ENCODE measurements at regions not wholly inside any gene's neighbourhood (a gene's known extent, or its start where the extent isn't known, plus 50 kb on each side); places are given as distances from the start of the nearest gene placed in this dataset.

DNA sequence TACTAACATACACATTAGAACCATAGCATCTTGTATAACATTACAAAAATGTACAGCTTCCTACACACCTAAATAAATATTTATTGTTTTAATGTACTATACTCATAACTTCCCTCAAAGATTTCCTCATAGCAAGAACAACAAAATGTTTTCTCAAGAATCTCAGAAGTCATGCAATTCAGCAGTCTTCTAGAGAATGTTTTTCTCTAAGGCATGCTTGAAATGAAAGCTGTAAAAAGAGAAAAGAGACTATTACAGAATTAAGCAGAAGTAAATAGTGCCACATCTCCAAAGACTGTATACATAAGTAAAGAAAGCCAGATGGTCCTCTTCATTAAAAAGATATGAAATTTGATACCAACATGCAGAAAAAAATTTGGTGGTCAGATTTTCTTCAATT is 672.2 kb downstream of the EPM2A start:
- Histone ChIP-seq H3K9ac (ENCODE audit: low read length) (no peak overlapping the region), H3K27me3 (ENCODE audit: low read length) (no peaks in the 10 kb centered on the region), H3K4me3 (ENCODE audit: low read length) (no peak overlapping the region), H3K4me1 (ENCODE audit: low read length) (no peaks in the 10 kb centered on the region), H3K9me3 (ENCODE audit: low read length) (no peaks in the 10 kb centered on the region), H2AFZ (ENCODE audit: low read length) (no peak overlapping the region), H3K27ac (ENCODE audit: low read length) (no peak overlapping the region), H4K20me1 (ENCODE audit: insufficient read depth, low read depth, low read length) (no peaks in the 10 kb centered on the region), H3K9me2 (replicated peaks; ENCODE audit: insufficient read depth, low read length) (no peaks in the 10 kb centered on the region), H3K4me2 (ENCODE audit: low read depth, low read length, poor library complexity, severe bottlenecking) (no peak overlapping the region), H3K79me2 (ENCODE audit: low read length) (no peaks in the 10 kb centered on the region), H3K36me3 (ENCODE audit: insufficient read depth, low read length) (no peaks in the 10 kb centered on the region)
- DNase-seq, result no peak

DNA sequence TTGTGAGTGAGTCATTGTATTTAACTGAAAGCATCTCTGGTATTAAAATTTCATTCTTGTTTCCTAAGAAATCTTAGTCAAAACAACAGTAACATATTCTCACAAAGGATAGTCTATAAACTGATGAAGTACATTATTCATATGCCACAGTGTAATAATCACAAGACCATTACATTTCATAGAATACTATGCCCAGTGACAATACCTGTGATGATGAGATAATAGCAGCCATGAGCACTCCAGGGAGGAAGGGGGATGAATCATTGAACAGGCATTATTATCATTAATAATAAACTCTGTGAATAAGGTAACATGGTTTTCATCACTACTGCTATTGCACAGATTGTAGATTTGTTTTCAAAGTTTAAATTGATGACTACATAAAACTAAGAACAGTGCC is 667.9 kb downstream of the EPM2A start:
- no peak overlapping the region for H3K4me2 ChIP-seq (ENCODE audit: low read depth, low read length, poor library complexity, severe bottlenecking)

GRCh38 chr6:145068577-145068976 is 666.7 kb downstream of the EPM2A start:
- no peak overlapping the region for H3K4me3 ChIP-seq (ENCODE audit: low read length)
- no peak overlapping the region for H2AFZ ChIP-seq (ENCODE audit: low read length)
- no peak overlapping the region for H3K27ac ChIP-seq (ENCODE audit: low read length)
- no peak overlapping the region for H3K9ac ChIP-seq (ENCODE audit: low read length)
- H3K4me2 ChIP-seq (ENCODE audit: low read depth, low read length, poor library complexity, severe bottlenecking), result no peak overlapping the region
- no peak for DNase-seq
- no peaks in the 10 kb centered on the region for H4K20me1 ChIP-seq (ENCODE audit: insufficient read depth, low read depth, low read length)
- no peaks in the 10 kb centered on the region for H3K9me2 ChIP-seq (replicated peaks; ENCODE audit: insufficient read depth, low read length)
- no peaks in the 10 kb centered on the region for H3K36me3 ChIP-seq (ENCODE audit: insufficient read depth, low read length)
- H3K27me3 ChIP-seq (ENCODE audit: low read length), result no peaks in the 10 kb centered on the region
- no peaks in the 10 kb centered on the region for H3K9me3 ChIP-seq (ENCODE audit: low read length)
- no peaks in the 10 kb centered on the region for H3K4me1 ChIP-seq (ENCODE audit: low read length)
- no peaks in the 10 kb centered on the region for H3K79me2 ChIP-seq (ENCODE audit: low read length)

More for the DNA sequence above, 667.9 kb downstream of the EPM2A start:
- Histone ChIP-seq H2AFZ (ENCODE audit: low read length) (no peak overlapping the region), H3K9me2 (replicated peaks; ENCODE audit: insufficient read depth, low read length) (no peaks in the 10 kb centered on the region), H3K36me3 (ENCODE audit: insufficient read depth, low read length) (no peaks in the 10 kb centered on the region), H3K9ac (ENCODE audit: low read length) (no peak overlapping the region), H4K20me1 (ENCODE audit: insufficient read depth, low read depth, low read length) (no peaks in the 10 kb centered on the region), H3K79me2 (ENCODE audit: low read length) (no peaks in the 10 kb centered on the region), H3K9me3 (ENCODE audit: low read length) (no peaks in the 10 kb centered on the region), H3K27ac (ENCODE audit: low read length) (no peak overlapping the region), H3K27me3 (ENCODE audit: low read length) (no peaks in the 10 kb centered on the region), H3K4me3 (ENCODE audit: low read length) (no peak overlapping the region), H3K4me1 (ENCODE audit: low read length) (no peaks in the 10 kb centered on the region)
- DNase-seq, result no peak

GRCh38 chr6:145069966-145070365 is 665.4 kb downstream of the EPM2A start:
- H3K4me1 ChIP-seq (ENCODE audit: low read length), result no peaks in the 10 kb centered on the region
- H2AFZ ChIP-seq (ENCODE audit: low read length), result no peak overlapping the region
- no peaks in the 10 kb centered on the region for H4K20me1 ChIP-seq (ENCODE audit: insufficient read depth, low read depth, low read length)
- no peak overlapping the region for H3K4me2 ChIP-seq (ENCODE audit: low read depth, low read length, poor library complexity, severe bottlenecking)
- no peak for DNase-seq
- H3K27ac ChIP-seq (ENCODE audit: low read length), result no peak overlapping the region
- H3K27me3 ChIP-seq (ENCODE audit: low read length), result no peaks in the 10 kb centered on the region
- no peaks in the 10 kb centered on the region for H3K9me3 ChIP-seq (ENCODE audit: low read length)
- H3K9me2 ChIP-seq (replicated peaks; ENCODE audit: insufficient read depth, low read length), result no peaks in the 10 kb centered on the region
- no peaks in the 10 kb centered on the region for H3K36me3 ChIP-seq (ENCODE audit: insufficient read depth, low read length)
- H3K79me2 ChIP-seq (ENCODE audit: low read length), result no peaks in the 10 kb centered on the region
- no peak overlapping the region for H3K9ac ChIP-seq (ENCODE audit: low read length)
- no peak overlapping the region for H3K4me3 ChIP-seq (ENCODE audit: low read length)

- Histone ChIP-seq H3K9me2 (replicated peaks; ENCODE audit: insufficient read depth, low read length) (no peaks in the 10 kb centered on the region), H3K27me3 (ENCODE audit: low read length) (no peaks in the 10 kb centered on the region), H3K9ac (ENCODE audit: low read length) (no peak overlapping the region), H3K9me3 (ENCODE audit: low read length) (no peaks in the 10 kb centered on the region), H4K20me1 (ENCODE audit: insufficient read depth, low read depth, low read length) (no peaks in the 10 kb centered on the region), H3K36me3 (ENCODE audit: insufficient read depth, low read length) (no peaks in the 10 kb centered on the region), H3K27ac (ENCODE audit: low read length) (no peak overlapping the region), H3K79me2 (ENCODE audit: low read length) (no peaks in the 10 kb centered on the region), H3K4me1 (ENCODE audit: low read length) (no peaks in the 10 kb centered on the region), H2AFZ (ENCODE audit: low read length) (no peak overlapping the region), H3K4me3 (ENCODE audit: low read length) (no peak overlapping the region), H3K4me2 (ENCODE audit: low read depth, low read length, poor library complexity, severe bottlenecking) (no peak overlapping the region)
- no peak for DNase-seq
Measured at GRCh38 chr6:145070791-145071190, 664.5 kb downstream of the EPM2A start.

- Histone ChIP-seq H3K4me2 (ENCODE audit: low read depth, low read length, poor library complexity, severe bottlenecking) (no peak overlapping the region), H3K9ac (ENCODE audit: low read length) (no peak overlapping the region), H3K9me3 (ENCODE audit: low read length) (no peaks in the 10 kb centered on the region), H3K9me2 (replicated peaks; ENCODE audit: insufficient read depth, low read length) (no peaks in the 10 kb centered on the region), H3K27me3 (ENCODE audit: low read length) (no peaks in the 10 kb centered on the region), H3K4me1 (ENCODE audit: low read length) (no peaks in the 10 kb centered on the region), H3K36me3 (ENCODE audit: insufficient read depth, low read length) (no peaks in the 10 kb centered on the region), H3K27ac (ENCODE audit: low read length) (no peak overlapping the region), H2AFZ (ENCODE audit: low read length) (no peak overlapping the region), H4K20me1 (ENCODE audit: insufficient read depth, low read depth, low read length) (no peaks in the 10 kb centered on the region), H3K4me3 (ENCODE audit: low read length) (no peak overlapping the region), H3K79me2 (ENCODE audit: low read length) (no peaks in the 10 kb centered on the region)
- no peak for DNase-seq
Measured at GRCh38 chr6:145071836-145072235, 663.5 kb downstream of the EPM2A start.

DNA sequence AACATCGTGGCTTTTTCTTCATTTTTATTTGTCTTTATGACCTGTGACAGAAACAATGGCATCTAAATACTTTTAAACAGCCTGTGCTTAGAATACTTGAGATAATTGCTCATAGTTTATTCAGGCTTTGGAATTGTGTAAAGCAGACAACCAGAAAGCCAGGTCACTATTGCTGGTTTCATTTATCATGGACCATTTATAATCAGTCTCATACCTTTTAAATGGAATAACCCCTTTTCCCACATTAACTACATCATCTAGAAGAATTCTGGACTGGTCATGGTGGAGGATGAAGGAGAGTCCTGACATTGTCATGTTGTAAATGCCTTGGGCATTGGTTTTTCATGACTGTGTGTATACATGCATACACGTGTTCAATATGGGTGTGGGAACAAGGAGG is 661.5 kb downstream of the EPM2A start:
- Histone ChIP-seq H3K27me3 (ENCODE audit: low read length) (no peaks in the 10 kb centered on the region), H3K79me2 (ENCODE audit: low read length) (no peaks in the 10 kb centered on the region), H3K9me2 (replicated peaks; ENCODE audit: insufficient read depth, low read length) (no peaks in the 10 kb centered on the region), H3K36me3 (ENCODE audit: insufficient read depth, low read length) (no peaks in the 10 kb centered on the region), H3K9ac (ENCODE audit: low read length) (no peak overlapping the region), H3K27ac (ENCODE audit: low read length) (no peak overlapping the region), H3K4me2 (ENCODE audit: low read depth, low read length, poor library complexity, severe bottlenecking) (no peak overlapping the region), H3K4me1 (ENCODE audit: low read length) (no peaks in the 10 kb centered on the region), H3K9me3 (ENCODE audit: low read length) (no peaks in the 10 kb centered on the region), H3K4me3 (ENCODE audit: low read length) (no peak overlapping the region), H2AFZ (ENCODE audit: low read length) (no peak overlapping the region), H4K20me1 (ENCODE audit: insufficient read depth, low read depth, low read length) (no peaks in the 10 kb centered on the region)
- DNase-seq, result no peak

DNA sequence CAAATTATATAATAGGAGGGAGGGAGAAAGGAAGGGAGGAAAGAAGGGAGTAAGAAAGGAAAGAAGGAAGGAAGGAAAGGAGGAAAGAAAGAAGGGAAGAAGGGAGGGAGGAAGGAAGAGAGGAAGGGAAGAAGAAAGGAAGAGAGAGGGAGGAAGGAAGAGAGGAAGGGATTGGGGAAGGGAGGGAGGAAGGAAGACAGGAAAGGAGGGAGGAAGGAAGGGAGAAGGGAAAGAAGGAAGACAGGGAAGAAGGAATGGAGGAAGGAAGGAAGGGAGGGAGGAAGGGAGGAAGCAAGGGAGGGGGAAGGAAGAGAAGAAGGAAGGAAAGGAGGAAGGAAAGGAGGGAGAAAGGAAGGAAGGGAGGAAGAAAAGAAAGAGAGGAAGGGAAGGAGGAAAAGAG is 660.5 kb downstream of the EPM2A start:
- H3K4me3 ChIP-seq (ENCODE audit: low read length), result no peak overlapping the region
- no peak overlapping the region for H2AFZ ChIP-seq (ENCODE audit: low read length)
- H3K4me1 ChIP-seq (ENCODE audit: low read length), result no peaks in the 10 kb centered on the region
- no peak overlapping the region for H3K4me2 ChIP-seq (ENCODE audit: low read depth, low read length, poor library complexity, severe bottlenecking)
- H3K9me3 ChIP-seq (ENCODE audit: low read length), result no peaks in the 10 kb centered on the region
- no peaks in the 10 kb centered on the region for H3K9me2 ChIP-seq (replicated peaks; ENCODE audit: insufficient read depth, low read length)
- DNase-seq, result no peak
- no peaks in the 10 kb centered on the region for H4K20me1 ChIP-seq (ENCODE audit: insufficient read depth, low read depth, low read length)
- H3K9ac ChIP-seq (ENCODE audit: low read length), result no peak overlapping the region
- no peaks in the 10 kb centered on the region for H3K27me3 ChIP-seq (ENCODE audit: low read length)
- H3K36me3 ChIP-seq (ENCODE audit: insufficient read depth, low read length), result no peaks in the 10 kb centered on the region
- H3K79me2 ChIP-seq (ENCODE audit: low read length), result no peaks in the 10 kb centered on the region
- H3K27ac ChIP-seq (ENCODE audit: low read length), result no peak overlapping the region

DNA sequence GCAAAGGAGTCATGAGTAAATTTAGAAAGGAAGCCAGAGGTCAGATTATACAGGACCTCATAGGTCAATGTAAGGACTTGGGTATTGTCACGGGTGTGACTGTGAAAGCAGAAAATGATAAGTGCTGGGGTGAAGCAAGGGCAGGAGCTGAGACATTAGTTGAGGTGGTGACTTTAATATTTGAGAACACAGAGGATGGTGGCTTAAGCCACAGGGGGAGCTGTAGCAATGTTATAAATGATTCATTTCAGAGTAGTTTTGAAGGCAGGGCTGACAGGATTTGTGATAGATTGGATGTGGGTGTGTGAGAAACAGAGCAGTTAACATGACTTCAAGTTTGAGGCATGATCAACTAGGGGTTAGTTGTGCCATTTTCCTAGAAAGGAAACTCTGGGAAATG is 659.9 kb downstream of the EPM2A start:
- Histone ChIP-seq H3K4me1 (ENCODE audit: low read length) (no peaks in the 10 kb centered on the region), H3K9ac (ENCODE audit: low read length) (no peak overlapping the region), H3K4me3 (ENCODE audit: low read length) (no peak overlapping the region), H3K9me3 (ENCODE audit: low read length) (no peaks in the 10 kb centered on the region), H3K9me2 (replicated peaks; ENCODE audit: insufficient read depth, low read length) (no peaks in the 10 kb centered on the region), H3K4me2 (ENCODE audit: low read depth, low read length, poor library complexity, severe bottlenecking) (no peak overlapping the region), H2AFZ (ENCODE audit: low read length) (no peak overlapping the region), H3K79me2 (ENCODE audit: low read length) (no peaks in the 10 kb centered on the region), H3K27me3 (ENCODE audit: low read length) (no peaks in the 10 kb centered on the region), H3K36me3 (ENCODE audit: insufficient read depth, low read length) (no peaks in the 10 kb centered on the region), H3K27ac (ENCODE audit: low read length) (no peak overlapping the region), H4K20me1 (ENCODE audit: insufficient read depth, low read depth, low read length) (no peaks in the 10 kb centered on the region)
- peak; percentile 52 for DNase-seq
